ENCODE measurements at regions not wholly inside any gene's neighbourhood (a gene's known extent, or its start where the extent isn't known, plus 50 kb on each side); places are given as distances from the start of the nearest gene placed in this dataset.

GRCh38 chr2:18473241-18474181, 86.9 kb downstream of the RDH14 start:
- 58 to 64% methylated on average over 9 of the region's 9 CpGs for WGBS, 2 donors
- H3K36me3 ChIP-seq (ENCODE audit: low read depth, missing control alignments): no peaks in the 10 kb centered on the region
- TF ChIP-seq POLR2A (IDR thresholded peaks at IDR 0.05): no peak
- TF ChIP-seq, protein P1, sequence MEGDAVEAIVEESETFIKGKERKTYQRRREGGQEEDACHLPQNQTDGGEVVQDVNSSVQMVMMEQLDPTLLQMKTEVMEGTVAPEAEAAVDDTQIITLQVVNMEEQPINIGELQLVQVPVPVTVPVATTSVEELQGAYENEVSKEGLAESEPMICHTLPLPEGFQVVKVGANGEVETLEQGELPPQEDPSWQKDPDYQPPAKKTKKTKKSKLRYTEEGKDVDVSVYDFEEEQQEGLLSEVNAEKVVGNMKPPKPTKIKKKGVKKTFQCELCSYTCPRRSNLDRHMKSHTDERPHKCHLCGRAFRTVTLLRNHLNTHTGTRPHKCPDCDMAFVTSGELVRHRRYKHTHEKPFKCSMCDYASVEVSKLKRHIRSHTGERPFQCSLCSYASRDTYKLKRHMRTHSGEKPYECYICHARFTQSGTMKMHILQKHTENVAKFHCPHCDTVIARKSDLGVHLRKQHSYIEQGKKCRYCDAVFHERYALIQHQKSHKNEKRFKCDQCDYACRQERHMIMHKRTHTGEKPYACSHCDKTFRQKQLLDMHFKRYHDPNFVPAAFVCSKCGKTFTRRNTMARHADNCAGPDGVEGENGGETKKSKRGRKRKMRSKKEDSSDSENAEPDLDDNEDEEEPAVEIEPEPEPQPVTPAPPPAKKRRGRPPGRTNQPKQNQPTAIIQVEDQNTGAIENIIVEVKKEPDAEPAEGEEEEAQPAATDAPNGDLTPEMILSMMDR (IDR thresholded peaks at IDR 0.05): no peak
- H3K4me1 ChIP-seq: no peaks in the 10 kb centered on the region
- no peak overlapping the region for H3K4me3 ChIP-seq
- no peaks in the 10 kb centered on the region for H3K9me3 ChIP-seq
- no peak for DNase-seq
- H3K27me3 ChIP-seq: no peaks in the 10 kb centered on the region
- intact Hi-C loops (cut with DNase I; ENCODE audit: low total_unique reads): no loop called here
- no peak overlapping the region for H3K27ac ChIP-seq

GRCh38 chr2:18467749-18468360, 92.6 kb downstream of the RDH14 start:
- WGBS, 2 donors: 70 to 76% methylated on average over 5 of the region's 5 CpGs
- intact Hi-C loops (cut with DNase I; ENCODE audit: low total_unique reads): no loop called here
- Histone ChIP-seq H3K27ac (no peak overlapping the region), H3K27me3 (no peaks in the 10 kb centered on the region), H3K4me1 (peaks cover 7% of the 10 kb centered on the region), H3K4me3 (no peak overlapping the region), H3K36me3 (ENCODE audit: low read depth, missing control alignments) (no peaks in the 10 kb centered on the region), H3K9me3 (no peaks in the 10 kb centered on the region)
- no peak for TF ChIP-seq POLR2A (IDR thresholded peaks at IDR 0.05)
- TF ChIP-seq, protein P1 (IDR thresholded peaks at IDR 0.05): no peak
- DNase-seq: no peak

- H3K27ac ChIP-seq: no peak overlapping the region
- no peaks in the 10 kb centered on the region for H3K27me3 ChIP-seq
- H3K9me3 ChIP-seq: no peaks in the 10 kb centered on the region
- intact Hi-C loops (cut with DNase I; ENCODE audit: low total_unique reads): no loop called here
- H3K4me1 ChIP-seq: peaks cover 7% of the 10 kb centered on the region
- no peak overlapping the region for H3K4me3 ChIP-seq
- no peaks in the 10 kb centered on the region for H3K36me3 ChIP-seq (ENCODE audit: low read depth, missing control alignments)
- TF ChIP-seq, protein P1 (IDR thresholded peaks at IDR 0.05): no peak
- no peak for TF ChIP-seq POLR2A (IDR thresholded peaks at IDR 0.05)
- DNase-seq: no peak
- WGBS, 2 donors: 90 to 95% methylated on average over 3 of the region's 3 CpGs
These were observed 94.5 kb downstream of the RDH14 start for GRCh38 chr2:18465979-18466378.

GRCh38 chr2:18464913-18465312, 95.5 kb downstream of the RDH14 start:
- H3K27ac ChIP-seq: no peak overlapping the region
- no peaks in the 10 kb centered on the region for H3K9me3 ChIP-seq
- H3K27me3 ChIP-seq: no peaks in the 10 kb centered on the region
- peaks cover 7% of the 10 kb centered on the region for H3K4me1 ChIP-seq
- WGBS, 2 donors: 24 to 38% methylated on average over 2 of the region's 2 CpGs
- intact Hi-C loops (cut with DNase I; ENCODE audit: low total_unique reads): no loop called here
- DNase-seq: no peak
- H3K36me3 ChIP-seq (ENCODE audit: low read depth, missing control alignments): no peaks in the 10 kb centered on the region
- no peak overlapping the region for H3K4me3 ChIP-seq
- TF ChIP-seq, protein P1 (IDR thresholded peaks at IDR 0.05): no peak
- TF ChIP-seq POLR2A (IDR thresholded peaks at IDR 0.05): no peak

Data from testis (tissue), 2 donors.